Panc1 (cell line): ENCODE measurements at regions not wholly inside any gene's neighbourhood (a gene's known extent, or its start where the extent isn't known, plus 50 kb on each side); places are given as distances from the start of the nearest gene placed in this dataset.

Experiments used
- CTCF ChIP-seq: fragments of 450-650 bp; IDR thresholded peaks from 2 replicates; pipeline ENCODE4 v1.5.1; 2017; ENCODE audit warnings: mild to moderate bottlenecking
- POLR2AphosphoS5 ChIP-seq: IDR thresholded peaks from 2 replicates; pipeline ENCODE4 v1.6.1; 2012; ENCODE audit warnings: mild to moderate bottlenecking, low read depth, low read length, moderate library complexity
- SIN3A ChIP-seq: IDR thresholded peaks from 2 replicates; pipeline ENCODE4 v1.6.1; 2012; ENCODE audit warnings: low read depth, mild to moderate bottlenecking, low read length, moderate library complexity, borderline replicate concordance; ENCODE audit not compliant: insufficient read depth
- TCF7L2 ChIP-seq: IDR thresholded peaks from 2 replicates; pipeline ENCODE4 v1.6.1; 2011; ENCODE audit warnings: mild to moderate bottlenecking, low read depth, low read length, inconsistent platforms
- TF ChIP-seq, protein P1 (sequence below), 2 experiments: IDR thresholded peaks; 2 replicates each; pipeline ENCODE4 v1.6.1; 2011 to 2012; ENCODE audit warnings: low read depth in 2 of 2, control low read depth in 1 of 2, low read length in 1 of 2, mild to moderate bottlenecking in 1 of 2, moderate library complexity in 1 of 2; ENCODE audit not compliant: insufficient read depth in 1 of 2

- no peak for TF ChIP-seq CTCF
- TF ChIP-seq POLR2AphosphoS5, result no peak
- TF ChIP-seq, protein P1, sequence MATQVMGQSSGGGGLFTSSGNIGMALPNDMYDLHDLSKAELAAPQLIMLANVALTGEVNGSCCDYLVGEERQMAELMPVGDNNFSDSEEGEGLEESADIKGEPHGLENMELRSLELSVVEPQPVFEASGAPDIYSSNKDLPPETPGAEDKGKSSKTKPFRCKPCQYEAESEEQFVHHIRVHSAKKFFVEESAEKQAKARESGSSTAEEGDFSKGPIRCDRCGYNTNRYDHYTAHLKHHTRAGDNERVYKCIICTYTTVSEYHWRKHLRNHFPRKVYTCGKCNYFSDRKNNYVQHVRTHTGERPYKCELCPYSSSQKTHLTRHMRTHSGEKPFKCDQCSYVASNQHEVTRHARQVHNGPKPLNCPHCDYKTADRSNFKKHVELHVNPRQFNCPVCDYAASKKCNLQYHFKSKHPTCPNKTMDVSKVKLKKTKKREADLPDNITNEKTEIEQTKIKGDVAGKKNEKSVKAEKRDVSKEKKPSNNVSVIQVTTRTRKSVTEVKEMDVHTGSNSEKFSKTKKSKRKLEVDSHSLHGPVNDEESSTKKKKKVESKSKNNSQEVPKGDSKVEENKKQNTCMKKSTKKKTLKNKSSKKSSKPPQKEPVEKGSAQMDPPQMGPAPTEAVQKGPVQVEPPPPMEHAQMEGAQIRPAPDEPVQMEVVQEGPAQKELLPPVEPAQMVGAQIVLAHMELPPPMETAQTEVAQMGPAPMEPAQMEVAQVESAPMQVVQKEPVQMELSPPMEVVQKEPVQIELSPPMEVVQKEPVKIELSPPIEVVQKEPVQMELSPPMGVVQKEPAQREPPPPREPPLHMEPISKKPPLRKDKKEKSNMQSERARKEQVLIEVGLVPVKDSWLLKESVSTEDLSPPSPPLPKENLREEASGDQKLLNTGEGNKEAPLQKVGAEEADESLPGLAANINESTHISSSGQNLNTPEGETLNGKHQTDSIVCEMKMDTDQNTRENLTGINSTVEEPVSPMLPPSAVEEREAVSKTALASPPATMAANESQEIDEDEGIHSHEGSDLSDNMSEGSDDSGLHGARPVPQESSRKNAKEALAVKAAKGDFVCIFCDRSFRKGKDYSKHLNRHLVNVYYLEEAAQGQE (IDR thresholded peaks at IDR 0.05; ENCODE audit: insufficient read depth in 1 of 2, low read depth in 2 of 2, low read length in 1 of 2), result no peak
- TF ChIP-seq TCF7L2, result no peak
- TF ChIP-seq SIN3A, result no peak
Observed at GRCh38 chr3:14307656-14308302, 94.6 kb upstream of the SLC6A6 start.
